Endothelial cell of umbilical vein (primary cell): ENCODE measurements at regions not wholly inside any gene's neighbourhood (a gene's known extent, or its start where the extent isn't known, plus 50 kb on each side); places are given as distances from the start of the nearest gene placed in this dataset.

Source experiments
- CTCF ChIP-seq, 2 donors: IDR thresholded peaks; 1 replicate in 1 of 2; 2 replicates in 1 of 2; pipeline ENCODE4 v1.5.1; 2011; ENCODE audit warnings: low read length in 2 of 2, mild to moderate bottlenecking in 2 of 2, moderate library complexity in 2 of 2, control low read depth in 1 of 2, inconsistent platforms in 1 of 2, low read depth in 1 of 2; ENCODE audit not compliant: insufficient read depth in 1 of 2; ENCODE audit errors: extremely low read depth in 1 of 2
- EZH2 ChIP-seq: IDR thresholded peaks from 2 replicates; pipeline ENCODE4 v1.6.1; 2012; ENCODE audit warnings: borderline replicate concordance, low read depth, mild to moderate bottlenecking, moderate library complexity, low read length, inconsistent platforms; ENCODE audit not compliant: severe bottlenecking
- MAX ChIP-seq: IDR thresholded peaks from 2 replicates; pipeline ENCODE4 v1.6.1; 2011; ENCODE audit not compliant: insufficient read depth, insufficient read length
- MYC ChIP-seq: IDR thresholded peaks from one replicate; pipeline ENCODE4 v1.6.1; 2011; ENCODE audit warnings: mild to moderate bottlenecking, low read depth, low read length
- POLR2A ChIP-seq: IDR thresholded peaks from 2 replicates; pipeline ENCODE4 v1.6.1; 2012; ENCODE audit warnings: low read depth, mild to moderate bottlenecking, control low read depth, low read length
- POLR2AphosphoS5 ChIP-seq: IDR thresholded peaks from 2 replicates; pipeline ENCODE4 v1.6.1; 2012; ENCODE audit warnings: low read depth, mild to moderate bottlenecking, control low read depth, low read length, moderate library complexity; ENCODE audit not compliant: insufficient read depth

GRCh38 chr11:72523991-72524390, 89.7 kb upstream of the CLPB start:
- TF ChIP-seq CTCF (IDR thresholded peaks at IDR 0.05; ENCODE audit: extremely low read depth in 1 of 2, insufficient read depth in 1 of 2, low read depth in 1 of 2, low read length in 2 of 2) (no peak), POLR2A (no peak), POLR2AphosphoS5 (no peak), MAX (no peak), EZH2 (no peak), MYC (no peak)
